ENCODE measurements at regions not wholly inside any gene's neighbourhood (a gene's known extent, or its start where the extent isn't known, plus 50 kb on each side); places are given as distances from the start of the nearest gene placed in this dataset.

DNA sequence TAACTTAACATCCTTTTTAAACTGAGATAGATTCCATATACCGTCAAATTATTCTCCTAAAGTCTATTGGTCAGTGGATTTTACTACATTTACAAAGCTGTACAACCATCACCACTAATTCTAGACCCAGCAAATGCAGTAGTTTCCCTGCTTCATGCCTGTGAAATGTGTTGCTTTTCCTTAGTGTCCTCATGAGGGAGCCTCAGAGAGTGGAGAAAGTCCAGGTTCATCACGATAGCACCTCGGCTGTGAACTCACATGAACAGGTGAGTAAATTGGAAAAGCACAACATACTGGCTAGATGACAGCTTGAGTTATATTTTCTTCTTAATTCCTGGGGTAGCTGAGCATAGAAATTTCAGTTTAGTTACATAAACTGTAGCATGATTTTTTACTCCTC lies 653.7 kb downstream of the MTRR start:
- H3K36me3 ChIP-seq (ENCODE audit: control insufficient read depth in 2 of 2, insufficient read depth in 2 of 2, low read length in 1 of 2) = no peaks in the 10 kb centered on the region
- no peaks in the 10 kb centered on the region for H3K4me1 ChIP-seq (ENCODE audit: control insufficient read depth, insufficient read depth, low read length)
- no peaks in the 10 kb centered on the region for H4K20me1 ChIP-seq (ENCODE audit: control insufficient read depth, insufficient read depth)
- BruUV-seq (replicated peaks) = no TSS peak
- intact Hi-C loops (cut with micrococcal nuclease; ENCODE audit: unreplicated experiment) (no loop called here), in situ Hi-C loops (cut with MboI) (no loop called here)
- no peak overlapping the region for H3K4me3 ChIP-seq
- WGBS (ENCODE audit: insufficient coverage, insufficient replicate concordance, low lambda C conversion rate, missing lambda C conversion rate) = 12% methylated on average over 3 of the region's 3 CpGs
- FAIRE-seq (no peak), DNase-seq (ENCODE audit: low read depth, low spot score) (no peak), ATAC-seq (no peak)
- ChIA-PET SMC1A (ENCODE audit: uncharacterized antibody, unreplicated experiment) (no interaction called here), RAD21 (ENCODE audit: unreplicated experiment) (no interaction called here), CTCF (no interaction called here), POLR2A (no interaction called here)
- no peak overlapping the region for H3K9ac ChIP-seq (ENCODE audit: control insufficient read depth, insufficient read depth, low read length)
- no peak overlapping the region for H3K4me2 ChIP-seq (ENCODE audit: control insufficient read depth, insufficient read depth)
- no peaks in the 10 kb centered on the region for H3K79me2 ChIP-seq (ENCODE audit: control insufficient read depth, insufficient read depth, low read length)
- H3K27me3 ChIP-seq (replicated peaks in 1 of 2; ENCODE audit: control insufficient read depth in 2 of 2, insufficient read depth in 2 of 2, low read length in 1 of 2) = no peaks in the 10 kb centered on the region
- H3K27ac ChIP-seq (ENCODE audit: control insufficient read depth, insufficient read depth) = no peak overlapping the region
- no peaks in the 10 kb centered on the region for H3K9me3 ChIP-seq (replicated peaks; ENCODE audit: control insufficient read depth, insufficient read depth, low read length)
- TF ChIP-seq SUZ12 (IDR thresholded peaks at IDR 0.05; ENCODE audit: unreplicated experiment) = no peak
- no peak for TF ChIP-seq NFXL1 (IDR thresholded peaks at IDR 0.05; ENCODE audit: borderline replicate concordance)
- no peak for TF ChIP-seq RFX5 (IDR thresholded peaks at IDR 0.05; ENCODE audit: low read depth, low read length)
- no peak for TF ChIP-seq TCF3 (IDR thresholded peaks at IDR 0.05; ENCODE audit: borderline replicate concordance, insufficient read depth, low read depth, low read length)
- no peak for TF ChIP-seq HDGF (IDR thresholded peaks at IDR 0.05)
- TF ChIP-seq ZSCAN29 (IDR thresholded peaks at IDR 0.05) = no peak
- TF ChIP-seq MEF2B (IDR thresholded peaks at IDR 0.05; ENCODE audit: partially characterized antibody, poor library complexity, severe bottlenecking) = no peak
- no peak for TF ChIP-seq PAX5 (IDR thresholded peaks at IDR 0.05; ENCODE audit: borderline replicate concordance, low read depth, low read length)
- no peak for TF ChIP-seq CHD1 (IDR thresholded peaks at IDR 0.05; ENCODE audit: low read depth, low read length)
- no peak for TF ChIP-seq BMI1 (IDR thresholded peaks at IDR 0.05; ENCODE audit: borderline replicate concordance)
- TF ChIP-seq, protein P1, sequence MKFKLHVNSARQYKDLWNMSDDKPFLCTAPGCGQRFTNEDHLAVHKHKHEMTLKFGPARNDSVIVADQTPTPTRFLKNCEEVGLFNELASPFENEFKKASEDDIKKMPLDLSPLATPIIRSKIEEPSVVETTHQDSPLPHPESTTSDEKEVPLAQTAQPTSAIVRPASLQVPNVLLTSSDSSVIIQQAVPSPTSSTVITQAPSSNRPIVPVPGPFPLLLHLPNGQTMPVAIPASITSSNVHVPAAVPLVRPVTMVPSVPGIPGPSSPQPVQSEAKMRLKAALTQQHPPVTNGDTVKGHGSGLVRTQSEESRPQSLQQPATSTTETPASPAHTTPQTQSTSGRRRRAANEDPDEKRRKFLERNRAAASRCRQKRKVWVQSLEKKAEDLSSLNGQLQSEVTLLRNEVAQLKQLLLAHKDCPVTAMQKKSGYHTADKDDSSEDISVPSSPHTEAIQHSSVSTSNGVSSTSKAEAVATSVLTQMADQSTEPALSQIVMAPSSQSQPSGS (IDR thresholded peaks at IDR 0.05; ENCODE audit: low read length) = no peak
- TF ChIP-seq POLR2AphosphoS5 (IDR thresholded peaks at IDR 0.05; ENCODE audit: low read length) = no peak
- TF ChIP-seq, protein P2, sequence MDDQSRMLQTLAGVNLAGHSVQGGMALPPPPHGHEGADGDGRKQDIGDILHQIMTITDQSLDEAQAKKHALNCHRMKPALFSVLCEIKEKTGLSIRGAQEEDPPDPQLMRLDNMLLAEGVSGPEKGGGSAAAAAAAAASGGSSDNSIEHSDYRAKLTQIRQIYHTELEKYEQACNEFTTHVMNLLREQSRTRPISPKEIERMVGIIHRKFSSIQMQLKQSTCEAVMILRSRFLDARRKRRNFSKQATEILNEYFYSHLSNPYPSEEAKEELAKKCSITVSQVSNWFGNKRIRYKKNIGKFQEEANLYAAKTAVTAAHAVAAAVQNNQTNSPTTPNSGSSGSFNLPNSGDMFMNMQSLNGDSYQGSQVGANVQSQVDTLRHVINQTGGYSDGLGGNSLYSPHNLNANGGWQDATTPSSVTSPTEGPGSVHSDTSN (IDR thresholded peaks at IDR 0.05; ENCODE audit: insufficient replicate concordance, low read depth, low read length) = no peak
- TF ChIP-seq ETV6 (conservative IDR thresholded peaks at IDR 0.05 in 1 of 2, IDR thresholded peaks at IDR 0.05 in 1 of 2; ENCODE audit: borderline replicate concordance in 1 of 2, low read depth in 1 of 2) = no peak
- no peak for TF ChIP-seq MXI1 (IDR thresholded peaks at IDR 0.05; ENCODE audit: low read depth, low read length)
- TF ChIP-seq FOXM1 (IDR thresholded peaks at IDR 0.05; ENCODE audit: low read depth, low read length) = no peak
- no peak for TF ChIP-seq TARDBP (IDR thresholded peaks at IDR 0.05; ENCODE audit: borderline replicate concordance)
- TF ChIP-seq IRF4 (IDR thresholded peaks at IDR 0.05; ENCODE audit: low read depth, low read length) = no peak
- TF ChIP-seq, protein P3, sequence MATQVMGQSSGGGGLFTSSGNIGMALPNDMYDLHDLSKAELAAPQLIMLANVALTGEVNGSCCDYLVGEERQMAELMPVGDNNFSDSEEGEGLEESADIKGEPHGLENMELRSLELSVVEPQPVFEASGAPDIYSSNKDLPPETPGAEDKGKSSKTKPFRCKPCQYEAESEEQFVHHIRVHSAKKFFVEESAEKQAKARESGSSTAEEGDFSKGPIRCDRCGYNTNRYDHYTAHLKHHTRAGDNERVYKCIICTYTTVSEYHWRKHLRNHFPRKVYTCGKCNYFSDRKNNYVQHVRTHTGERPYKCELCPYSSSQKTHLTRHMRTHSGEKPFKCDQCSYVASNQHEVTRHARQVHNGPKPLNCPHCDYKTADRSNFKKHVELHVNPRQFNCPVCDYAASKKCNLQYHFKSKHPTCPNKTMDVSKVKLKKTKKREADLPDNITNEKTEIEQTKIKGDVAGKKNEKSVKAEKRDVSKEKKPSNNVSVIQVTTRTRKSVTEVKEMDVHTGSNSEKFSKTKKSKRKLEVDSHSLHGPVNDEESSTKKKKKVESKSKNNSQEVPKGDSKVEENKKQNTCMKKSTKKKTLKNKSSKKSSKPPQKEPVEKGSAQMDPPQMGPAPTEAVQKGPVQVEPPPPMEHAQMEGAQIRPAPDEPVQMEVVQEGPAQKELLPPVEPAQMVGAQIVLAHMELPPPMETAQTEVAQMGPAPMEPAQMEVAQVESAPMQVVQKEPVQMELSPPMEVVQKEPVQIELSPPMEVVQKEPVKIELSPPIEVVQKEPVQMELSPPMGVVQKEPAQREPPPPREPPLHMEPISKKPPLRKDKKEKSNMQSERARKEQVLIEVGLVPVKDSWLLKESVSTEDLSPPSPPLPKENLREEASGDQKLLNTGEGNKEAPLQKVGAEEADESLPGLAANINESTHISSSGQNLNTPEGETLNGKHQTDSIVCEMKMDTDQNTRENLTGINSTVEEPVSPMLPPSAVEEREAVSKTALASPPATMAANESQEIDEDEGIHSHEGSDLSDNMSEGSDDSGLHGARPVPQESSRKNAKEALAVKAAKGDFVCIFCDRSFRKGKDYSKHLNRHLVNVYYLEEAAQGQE (IDR thresholded peaks at IDR 0.05; ENCODE audit: low read depth, low read length) = no peak
- no peak overlapping the region for H2AFZ ChIP-seq (ENCODE audit: control insufficient read depth, low read depth, low read length)

All from GM12878 (cell line).